Keratinocyte (primary cell): ENCODE measurements at regions not wholly inside any gene's neighbourhood (a gene's known extent, or its start where the extent isn't known, plus 50 kb on each side); places are given as distances from the start of the nearest gene placed in this dataset.

Experiments
- DNase-seq: peaks from one replicate; pipeline ENCODE4 v3.0.0-alpha.2; 2011; ENCODE audit warnings: low read depth, missing footprints, low spot score
- FAIRE-seq: peaks from 2 replicates; lab custom pipeline; 2011; peaks lifted over from hg19 to GRCh38; lab: Jason Lieb, UNC
- H2AFZ ChIP-seq: 2 replicates; pipeline ENCODE4 v1.6.0; 2012; ENCODE audit warnings: low read length, control low read depth, inconsistent platforms; ENCODE audit not compliant: control insufficient read depth
- H3K27ac ChIP-seq: 2 replicates; pipeline ENCODE4 v1.5.1; 2011; ENCODE audit warnings: low read length; ENCODE audit not compliant: control insufficient read depth, insufficient read depth
- H3K27me3 ChIP-seq: 3 replicates; pipeline ENCODE4 v1.6.0; 2011; ENCODE audit warnings: low read length; ENCODE audit not compliant: control insufficient read depth, insufficient read depth; ENCODE audit errors: extremely low read depth
- H3K36me3 ChIP-seq, 2 experiments: 2 replicates in 1 of 2; 3 replicates in 1 of 2; pipeline ENCODE4 v1.5.1; 2011; ENCODE audit warnings: low read length in 2 of 2, mild to moderate bottlenecking in 1 of 2; ENCODE audit not compliant: control insufficient read depth in 2 of 2, insufficient read depth in 2 of 2; ENCODE audit errors: extremely low read depth in 1 of 2
- H3K4me1 ChIP-seq: 3 replicates; pipeline ENCODE4 v1.5.1; 2011; ENCODE audit warnings: low read length; ENCODE audit not compliant: control insufficient read depth, insufficient read depth; ENCODE audit errors: extremely low read depth
- H3K4me2 ChIP-seq: 3 replicates; pipeline ENCODE4 v1.6.0; 2011; ENCODE audit warnings: low read depth, low read length; ENCODE audit not compliant: control insufficient read depth, insufficient read depth; ENCODE audit errors: extremely low read depth
- H3K4me3 ChIP-seq, 3 experiments: fragments of 200-600 bp in 1 of 3; sonication (generic) in 1 of 3; 2 replicates in 2 of 3; 3 replicates in 1 of 3; pipeline ENCODE4 v1.5.1; 2011 to 2016; ENCODE audit warnings: low read length in 3 of 3, mild to moderate bottlenecking in 3 of 3, control low read depth in 2 of 3, inconsistent platforms in 1 of 3, low read depth in 1 of 3, mixed read lengths in 1 of 3, mixed run types in 1 of 3, moderate library complexity in 1 of 3; ENCODE audit not compliant: control insufficient read depth in 2 of 3, insufficient read depth in 2 of 3; ENCODE audit errors: extremely low read depth in 1 of 3
- H3K79me2 ChIP-seq: 2 replicates; pipeline ENCODE4 v1.6.0; 2012; ENCODE audit warnings: low read length; ENCODE audit not compliant: control insufficient read depth, insufficient read depth
- H3K9ac ChIP-seq: 3 replicates; pipeline ENCODE4 v1.6.0; 2011; ENCODE audit warnings: low read length; ENCODE audit not compliant: control insufficient read depth, insufficient read depth; ENCODE audit errors: extremely low read depth
- H3K9me1 ChIP-seq: 3 replicates; pipeline ENCODE4 v1.6.0; 2011; ENCODE audit warnings: low read length; ENCODE audit not compliant: control insufficient read depth, insufficient read depth; ENCODE audit errors: extremely low read depth
- H3K9me3 ChIP-seq: 2 replicates; pipeline ENCODE4 v1.5.1; 2012; ENCODE audit warnings: low read depth, low read length; ENCODE audit not compliant: control insufficient read depth
- H4K20me1 ChIP-seq: 3 replicates; pipeline ENCODE4 v1.6.0; 2011; ENCODE audit warnings: low read length; ENCODE audit not compliant: control insufficient read depth, insufficient read depth; ENCODE audit errors: extremely low read depth
- CTCF ChIP-seq, 3 experiments: IDR thresholded peaks in 1 of 3; conservative IDR thresholded peaks in 1 of 3; optimal IDR thresholded peaks in 1 of 3; 2 replicates in 2 of 3; 3 replicates in 1 of 3; pipeline versions ENCODE3 to v1.5.1; 2011; ENCODE audit warnings: low read length in 3 of 3, mild to moderate bottlenecking in 3 of 3, moderate library complexity in 2 of 3, control low read depth in 1 of 3, inconsistent platforms in 1 of 3; ENCODE audit not compliant: insufficient read depth in 2 of 3; ENCODE audit errors: extremely low read depth in 1 of 3
- EZH2 ChIP-seq: IDR thresholded peaks from one replicate; pipeline ENCODE4 v1.6.1; 2012; ENCODE audit warnings: inconsistent platforms, mild to moderate bottlenecking, low read length, moderate library complexity
- dilution Hi-C: fragments of 300-500 bp; cut with MboI; formaldehyde crosslinking; loops from one replicate; pipeline ENCODE4 v1.7.0; 2020; ENCODE audit warnings: low sequenced_read_pairs; ENCODE audit not compliant: extremely low pct_ligation_motif_present

GRCh38 chr1:5371270-5371669 is 621.0 kb downstream of the NPHP4 start:
- Histone ChIP-seq H3K4me3 (no peak overlapping the region), H3K27me3 (no peaks in the 10 kb centered on the region), H4K20me1 (no peaks in the 10 kb centered on the region), H3K9me3 (peaks cover 4% of the 10 kb centered on the region), H3K9me1 (no peaks in the 10 kb centered on the region), H3K27ac (no peak overlapping the region), H3K9ac (no peak overlapping the region), H3K79me2 (no peaks in the 10 kb centered on the region), H3K4me2 (no peak overlapping the region), H3K4me1 (peaks cover 20% of the 10 kb centered on the region), H3K36me3 (no peaks in the 10 kb centered on the region), H2AFZ (no peak overlapping the region)
- no peak for TF ChIP-seq CTCF (optimal IDR thresholded peaks at IDR 0.05 in 1 of 3, IDR thresholded peaks at IDR 0.05 in 1 of 3, conservative IDR thresholded peaks at IDR 0.05 in 1 of 3; ENCODE audit: extremely low read depth in 1 of 3, insufficient read depth in 2 of 3, low read length in 3 of 3)
- TF ChIP-seq EZH2 = no peak
- no peak for FAIRE-seq
- no peak for DNase-seq
- dilution Hi-C loops = no loop called here

GRCh38 chr1:5370311-5370710 is 621.9 kb downstream of the NPHP4 start:
- peak; percentile 5 for FAIRE-seq

More at GRCh38 chr1:5370311-5370710, 621.9 kb downstream of the NPHP4 start:
- H3K79me2 ChIP-seq = no peaks in the 10 kb centered on the region
- H3K9me1 ChIP-seq = no peaks in the 10 kb centered on the region
- dilution Hi-C loops = no loop called here
- H4K20me1 ChIP-seq = no peaks in the 10 kb centered on the region
- H3K4me3 ChIP-seq = no peak overlapping the region
- no peak overlapping the region for H2AFZ ChIP-seq
- H3K27ac ChIP-seq = peak overlapping the region; percentile 56
- no peak for DNase-seq
- peaks cover 4% of the 10 kb centered on the region for H3K9me3 ChIP-seq
- no peak overlapping the region for H3K9ac ChIP-seq
- H3K27me3 ChIP-seq = no peaks in the 10 kb centered on the region
- H3K4me1 ChIP-seq = peaks cover 20% of the 10 kb centered on the region
- TF ChIP-seq CTCF (optimal IDR thresholded peaks at IDR 0.05 in 1 of 3, IDR thresholded peaks at IDR 0.05 in 1 of 3, conservative IDR thresholded peaks at IDR 0.05 in 1 of 3; ENCODE audit: extremely low read depth in 1 of 3, insufficient read depth in 2 of 3, low read length in 3 of 3) (peak in 2 of 3 experiments; percentile 16 to 17), EZH2 (no peak)
- H3K36me3 ChIP-seq = no peaks in the 10 kb centered on the region
- peak overlapping the region; percentile 47 for H3K4me2 ChIP-seq
